Smooth muscle cell (in vitro differentiated cells): ENCODE measurements at regions not wholly inside any gene's neighbourhood (a gene's known extent, or its start where the extent isn't known, plus 50 kb on each side); places are given as distances from the start of the nearest gene placed in this dataset.

Experiments used
- DNase-seq: peaks from one replicate; lab custom pipeline; 2025; ENCODE audit not compliant: unreplicated experiment; lab: John Stamatoyannopoulos, UW
- H2AFZ ChIP-seq: fragments of 200-600 bp; sonication (generic); 2 replicates; pipeline ENCODE4 v1.6.0; 2016; ENCODE audit warnings: antibody characterized with exemption, low read depth, mild to moderate bottlenecking
- H3F3A ChIP-seq: fragments of 200-600 bp; sonication (generic); 2 replicates; pipeline ENCODE4 v1.6.0; 2017; ENCODE audit warnings: antibody characterized with exemption, low read depth
- H3K27ac ChIP-seq: fragments of 200-600 bp; sonication (generic); 2 replicates; pipeline ENCODE4 v1.5.1; 2016; ENCODE audit warnings: low read depth, mild to moderate bottlenecking
- H3K27me3 ChIP-seq: fragments of 200-600 bp; sonication (generic); 2 replicates; pipeline ENCODE4 v1.6.1; 2016; ENCODE audit warnings: low read depth, mild to moderate bottlenecking
- H3K36me3 ChIP-seq: fragments of 200-600 bp; sonication (generic); 2 replicates; pipeline ENCODE4 v1.5.1; 2016; ENCODE audit warnings: low read depth
- H3K4me1 ChIP-seq: fragments of 200-600 bp; sonication (generic); 2 replicates; pipeline ENCODE4 v1.5.1; 2016; ENCODE audit warnings: low read depth
- H3K4me2 ChIP-seq: fragments of 200-600 bp; sonication (generic); 2 replicates; pipeline ENCODE4 v1.6.0; 2016; ENCODE audit warnings: mild to moderate bottlenecking
- H3K4me3 ChIP-seq: fragments of 200-600 bp; sonication (generic); 2 replicates; pipeline ENCODE4 v1.5.1; 2016; ENCODE audit warnings: mild to moderate bottlenecking
- H3K79me2 ChIP-seq: fragments of 200-600 bp; sonication (generic); 2 replicates; pipeline ENCODE4 v1.6.0; 2016; ENCODE audit warnings: low read depth, mild to moderate bottlenecking
- H3K9ac ChIP-seq: fragments of 200-600 bp; sonication (generic); 2 replicates; pipeline ENCODE4 v1.6.0; 2016; ENCODE audit warnings: low read depth
- H3K9me3 ChIP-seq: fragments of 200-600 bp; sonication (generic); replicated peaks from 2 replicates; pipeline ENCODE4 v1.5.1; 2016; ENCODE audit warnings: low read depth
- H4K20me1 ChIP-seq: fragments of 200-600 bp; sonication (generic); 2 replicates; pipeline ENCODE4 v1.6.0; 2016; ENCODE audit warnings: low read depth
- CTCF ChIP-seq: fragments of 200-600 bp; sonication (generic); IDR thresholded peaks from 2 replicates; pipeline ENCODE4 v1.5.1; 2017; ENCODE audit warnings: borderline replicate concordance, mild to moderate bottlenecking, antibody characterized with exemption; ENCODE audit not compliant: insufficient read depth, poor library complexity, severe bottlenecking
- WGBS: methylation state at CpG from one replicate; pipeline ENCODE4 v1.1.7; 2016; ENCODE audit warnings: low lambda C conversion rate; 5-methylcytosine and 5-hydroxymethylcytosine counted together

DNA sequence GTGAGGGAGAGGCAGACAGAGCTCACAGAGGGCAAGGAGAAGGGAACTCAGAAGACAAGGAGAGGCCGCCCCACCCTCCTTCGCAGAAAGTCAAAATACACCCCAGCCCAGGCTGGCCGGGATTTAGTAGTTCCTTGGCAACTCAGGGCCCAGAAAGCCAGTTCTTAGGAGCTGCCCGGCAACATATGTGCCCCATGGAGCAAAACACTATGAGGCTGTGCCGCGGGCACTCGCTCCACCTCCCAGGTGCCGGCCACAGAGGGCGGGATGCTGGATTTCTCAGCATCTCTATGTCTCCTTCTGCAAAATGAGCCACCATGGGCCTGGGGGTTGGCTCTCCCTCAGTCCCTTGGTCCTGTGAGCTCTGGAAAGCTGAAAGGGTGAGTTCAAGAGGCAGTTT, 93.8 kb upstream of the CACNA1A start:
- no peak overlapping the region for H2AFZ ChIP-seq
- 93% methylated on average over 9 of the region's 9 CpGs for WGBS

DNA sequence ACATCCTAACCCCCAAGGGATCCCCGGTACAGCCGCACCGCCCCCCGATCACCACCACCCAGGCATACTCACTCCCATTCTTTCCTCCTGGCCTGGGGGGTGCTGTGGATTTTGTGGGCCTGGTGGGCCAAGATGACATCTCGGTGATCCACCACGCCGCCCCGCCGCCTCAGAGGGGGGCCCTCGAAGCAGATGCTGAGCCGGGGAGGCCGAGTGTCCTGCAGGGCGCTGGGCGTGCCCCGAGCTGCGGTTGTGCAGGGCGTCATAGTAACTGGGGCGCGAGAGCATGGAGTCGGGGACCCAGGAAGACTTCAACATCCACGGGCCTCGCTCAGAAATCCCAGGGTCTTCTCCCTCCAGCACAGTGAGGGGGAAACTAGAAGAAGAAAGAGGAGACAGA, 93.4 kb upstream of the CACNA1A start:
- Histone ChIP-seq H3K36me3 (no peaks in the 10 kb centered on the region), H4K20me1 (no peaks in the 10 kb centered on the region), H3K27me3 (no peaks in the 10 kb centered on the region), H3K9ac (no peak overlapping the region), H3K79me2 (no peaks in the 10 kb centered on the region), H3K27ac (no peak overlapping the region), H2AFZ (no peak overlapping the region), H3K4me1 (no peaks in the 10 kb centered on the region), H3K4me2 (no peak overlapping the region), H3K4me3 (no peak overlapping the region), H3K9me3 (no peaks in the 10 kb centered on the region), H3F3A (no peaks in the 10 kb centered on the region)
- no peak for DNase-seq
- no peak for TF ChIP-seq CTCF
- 97% methylated on average over 18 of the region's 22 CpGs for WGBS

More for the DNA sequence above, 93.8 kb upstream of the CACNA1A start:
- Histone ChIP-seq H3K79me2 (no peaks in the 10 kb centered on the region), H3K9me3 (no peaks in the 10 kb centered on the region), H4K20me1 (no peaks in the 10 kb centered on the region), H3F3A (no peaks in the 10 kb centered on the region), H3K36me3 (no peaks in the 10 kb centered on the region), H3K4me2 (no peak overlapping the region), H3K27me3 (no peaks in the 10 kb centered on the region), H3K4me3 (no peak overlapping the region), H3K4me1 (no peaks in the 10 kb centered on the region), H3K27ac (no peak overlapping the region), H3K9ac (no peak overlapping the region)
- DNase-seq: no peak
- no peak for TF ChIP-seq CTCF

DNA sequence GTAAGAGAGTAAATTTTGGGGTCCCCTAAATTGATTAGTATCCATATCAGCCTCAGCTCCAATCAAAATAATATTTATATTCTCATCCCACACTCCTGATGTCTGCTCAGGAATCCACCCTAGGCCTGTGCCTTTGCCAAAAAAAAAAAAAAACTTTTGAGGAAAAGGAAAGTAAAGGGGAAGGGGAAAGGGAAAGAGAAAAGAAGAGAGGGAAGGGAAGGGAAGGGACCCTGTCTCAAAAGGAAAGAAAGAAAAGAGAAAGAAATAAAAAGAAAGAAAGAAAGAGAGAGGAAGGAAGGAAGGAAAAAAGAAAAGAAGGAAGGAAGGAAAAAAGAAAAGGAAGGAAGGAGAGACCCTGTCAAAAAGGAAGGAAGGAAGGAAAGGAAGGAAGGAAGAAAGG, 91.8 kb upstream of the CACNA1A start:
- no peak for TF ChIP-seq CTCF
- Histone ChIP-seq H3K79me2 (no peaks in the 10 kb centered on the region), H4K20me1 (no peaks in the 10 kb centered on the region), H3K27ac (no peak overlapping the region), H3K36me3 (no peaks in the 10 kb centered on the region), H2AFZ (no peak overlapping the region), H3F3A (no peaks in the 10 kb centered on the region), H3K4me3 (no peak overlapping the region), H3K9me3 (no peaks in the 10 kb centered on the region), H3K9ac (no peak overlapping the region), H3K4me1 (no peaks in the 10 kb centered on the region), H3K27me3 (no peaks in the 10 kb centered on the region), H3K4me2 (no peak overlapping the region)
- no peak for DNase-seq

DNA sequence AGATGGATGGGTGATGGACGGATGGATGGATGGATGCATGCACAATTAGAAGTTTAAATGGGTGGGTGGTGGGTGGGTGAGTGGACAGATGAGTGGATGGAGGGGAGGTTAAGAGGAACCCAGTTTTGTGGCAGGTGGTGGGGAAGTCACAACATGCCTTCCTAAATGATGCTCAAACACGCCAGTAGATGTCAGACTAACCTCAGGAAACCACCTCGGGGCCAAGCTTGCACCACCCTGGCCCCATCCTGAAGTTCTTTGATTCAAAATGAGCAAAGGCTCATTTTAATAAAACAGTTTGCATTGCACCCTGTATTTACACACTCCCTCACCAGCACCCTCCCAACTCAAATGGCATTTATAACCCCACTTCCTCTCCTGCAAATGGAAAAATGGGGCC, 91.4 kb upstream of the CACNA1A start:
- no peak overlapping the region for H2AFZ ChIP-seq
- H3K9me3 ChIP-seq: no peaks in the 10 kb centered on the region
- H3K4me1 ChIP-seq: no peaks in the 10 kb centered on the region
- H3K4me3 ChIP-seq: no peak overlapping the region
- no peak overlapping the region for H3K9ac ChIP-seq
- no peaks in the 10 kb centered on the region for H4K20me1 ChIP-seq
- no peaks in the 10 kb centered on the region for H3K36me3 ChIP-seq
- peak; percentile 68 for TF ChIP-seq CTCF
- no peak for DNase-seq
- no peak overlapping the region for H3K4me2 ChIP-seq
- no peaks in the 10 kb centered on the region for H3K27me3 ChIP-seq
- no peaks in the 10 kb centered on the region for H3F3A ChIP-seq
- 3% methylated on average over 3 of the region's 3 CpGs for WGBS
- no peaks in the 10 kb centered on the region for H3K79me2 ChIP-seq
- H3K27ac ChIP-seq: no peak overlapping the region
